Small intestine (tissue), 7 donors: ENCODE measurements at regions not wholly inside any gene's neighbourhood (a gene's known extent, or its start where the extent isn't known, plus 50 kb on each side); places are given as distances from the start of the nearest gene placed in this dataset.

ENCODE experiments used
- DNase-seq, 2 donors: peaks; one replicate each; pipeline versions ENCODE4 v3.0.0 to v3.0.0-alpha.2; 2013
- FAIRE-seq: peaks from 2 replicates; lab custom pipeline; 2012; peaks lifted over from hg19 to GRCh38; lab: Jason Lieb, UNC
- H3K27ac ChIP-seq, 3 donors: one replicate each; pipeline ENCODE4 v1.5.1; 2013; ENCODE audit warnings: low read length in 2 of 3, mild to moderate bottlenecking in 2 of 3, control low read depth in 1 of 3, inconsistent platforms in 1 of 3, low read depth in 1 of 3, moderate library complexity in 1 of 3
- H3K27me3 ChIP-seq, 3 donors: one replicate each; pipeline ENCODE4 v1.6.1; 2013; ENCODE audit warnings: low read length in 3 of 3, inconsistent platforms in 1 of 3; ENCODE audit not compliant: control insufficient read depth in 3 of 3, insufficient read depth in 3 of 3
- H3K36me3 ChIP-seq, 3 donors: one replicate each; pipeline ENCODE4 v1.6.1; 2013; ENCODE audit warnings: low read length in 3 of 3, inconsistent platforms in 1 of 3, low read depth in 1 of 3, mild to moderate bottlenecking in 1 of 3, moderate library complexity in 1 of 3; ENCODE audit not compliant: control insufficient read depth in 3 of 3, insufficient read depth in 2 of 3
- H3K4me1 ChIP-seq, 3 donors: one replicate each; pipeline ENCODE4 v1.6.1; 2013; ENCODE audit warnings: low read length in 2 of 3, inconsistent platforms in 1 of 3, low read depth in 1 of 3, mild to moderate bottlenecking in 1 of 3, moderate library complexity in 1 of 3; ENCODE audit not compliant: control insufficient read depth in 3 of 3, insufficient read depth in 2 of 3
- H3K4me3 ChIP-seq, 3 donors: one replicate each; pipeline ENCODE4 v1.5.1; 2013; ENCODE audit warnings: low read length in 3 of 3, control low read depth in 1 of 3, inconsistent platforms in 1 of 3, low read depth in 1 of 3, mild to moderate bottlenecking in 1 of 3, moderate library complexity in 1 of 3
- H3K9me3 ChIP-seq, 2 donors: one replicate each; pipeline ENCODE4 v1.6.1; 2013; ENCODE audit warnings: low read depth in 1 of 2, low read length in 1 of 2; ENCODE audit not compliant: control insufficient read depth in 2 of 2, insufficient read depth in 1 of 2
- WGBS, 3 donors: extraction: QIAGEN DNeasy Blood & Tissue Kit; methylation state at CpG; one replicate each; pipeline ENCODE4 v1.1.7; 2013; 5-methylcytosine and 5-hydroxymethylcytosine counted together
- donor health status: healthy with polysubstance abuse.
- donor health status: control.
- donor health status: control.
- donor health status: Bipolar disorder and iron deficiency.
- donor health status: healthy.

DNA sequence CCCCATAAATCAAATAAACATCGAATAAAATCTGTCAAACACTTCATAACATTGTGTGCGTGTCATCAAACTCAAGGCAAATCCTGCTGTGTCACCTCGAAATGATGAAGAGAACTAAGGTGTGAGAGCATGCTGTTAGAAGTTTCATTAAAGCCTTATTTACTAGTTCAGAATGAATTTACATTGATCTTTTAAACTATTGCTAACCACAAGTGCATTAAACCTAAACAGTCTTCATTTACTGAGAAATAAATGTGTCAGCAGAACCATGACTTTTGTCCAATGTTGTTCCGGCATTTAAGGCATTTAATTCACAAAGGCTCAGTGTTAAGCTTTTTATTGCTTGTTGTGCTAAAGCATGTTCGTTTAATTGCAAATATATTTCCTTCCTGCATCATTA is 474.4 kb downstream of the SETD4 start:
- FAIRE-seq (no peak), DNase-seq (peak in 1 of 2 donors; percentile 3)
- Histone ChIP-seq H3K9me3 (peaks cover 0 to 3% of the 10 kb centered on the region in 2 donors), H3K36me3 (no peaks in the 10 kb centered on the region), H3K4me3 (no peak overlapping the region), H3K27me3 (peaks cover 0 to 2% (median 0%) of the 10 kb centered on the region in 3 donors), H3K27ac (no peak overlapping the region), H3K4me1 (peaks cover 0 to 3% (median 0%) of the 10 kb centered on the region in 3 donors)
- 12 to 46% (median 32%) methylated on average over 5 of the region's 5 CpGs for WGBS, 3 donors

DNA sequence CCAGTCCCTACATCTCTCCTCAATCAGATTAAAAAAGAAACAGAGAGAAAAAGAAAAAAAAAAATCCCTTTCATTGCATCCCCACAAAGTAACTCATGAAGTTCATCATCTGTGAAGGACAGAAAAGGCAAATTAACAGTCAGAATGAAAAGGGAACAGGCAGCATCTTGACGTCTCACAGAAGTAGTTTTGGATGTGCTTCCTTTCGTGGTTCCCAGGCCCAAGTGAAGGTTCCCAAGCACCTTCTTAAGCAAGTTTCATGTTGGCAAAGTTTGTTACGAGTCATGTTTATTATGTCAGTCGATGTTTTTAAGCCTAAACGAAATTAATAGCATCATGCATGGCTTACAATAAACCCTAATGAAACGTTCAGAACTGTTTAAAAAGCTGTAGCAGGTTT is 475.2 kb downstream of the SETD4 start:
- 54 to 67% (median 63%) methylated on average over 6 of the region's 6 CpGs for WGBS, 3 donors
- peaks cover 0 to 2% (median 0%) of the 10 kb centered on the region in 3 donors for H3K27me3 ChIP-seq
- peaks cover 0 to 3% (median 0%) of the 10 kb centered on the region in 3 donors for H3K4me1 ChIP-seq
- FAIRE-seq: no peak
- DNase-seq: no peak
- peaks cover 0 to 3% of the 10 kb centered on the region in 2 donors for H3K9me3 ChIP-seq
- no peaks in the 10 kb centered on the region for H3K36me3 ChIP-seq
- H3K27ac ChIP-seq: no peak overlapping the region
- H3K4me3 ChIP-seq: no peak overlapping the region

DNA sequence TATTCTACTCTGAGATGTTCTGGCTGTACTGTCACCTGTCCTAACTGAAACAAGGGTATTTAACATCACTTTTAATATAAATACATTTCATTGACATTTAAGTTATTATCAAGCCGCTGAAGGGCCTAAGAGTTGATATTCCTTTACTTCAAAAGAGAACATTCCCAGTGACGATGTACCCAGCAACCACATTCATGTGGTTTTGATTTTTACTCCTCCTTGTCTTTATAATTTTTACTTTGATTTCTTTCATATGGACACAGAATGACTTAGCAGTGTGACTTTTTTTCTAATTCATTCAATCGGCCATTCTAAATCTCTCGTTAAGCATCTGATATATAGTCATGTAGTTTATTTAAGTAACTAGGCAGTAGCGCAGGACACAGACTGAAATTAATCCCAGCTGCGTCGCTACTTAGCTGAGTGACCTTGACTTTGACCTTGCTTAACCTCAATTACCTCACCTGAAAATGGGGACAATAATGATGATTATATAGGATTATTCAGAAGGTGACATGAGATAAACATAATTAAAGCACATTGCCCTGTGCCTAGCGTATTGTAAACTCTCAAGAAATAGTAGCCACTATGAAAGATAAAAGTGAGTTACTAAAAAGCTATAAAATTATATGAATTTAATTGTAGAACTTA is 476.6 kb downstream of the SETD4 start:
- WGBS, 3 donors: 93 to 94% (median 94%) methylated on average over 8 of the region's 8 CpGs
- Histone ChIP-seq H3K4me3 (no peak overlapping the region), H3K4me1 (peaks cover 0 to 3% (median 0%) of the 10 kb centered on the region in 3 donors), H3K9me3 (peaks cover 0 to 3% of the 10 kb centered on the region in 2 donors), H3K27ac (no peak overlapping the region), H3K36me3 (no peaks in the 10 kb centered on the region), H3K27me3 (peaks cover 0 to 2% (median 0%) of the 10 kb centered on the region in 3 donors)
- FAIRE-seq (no peak), DNase-seq (no peak)

DNA sequence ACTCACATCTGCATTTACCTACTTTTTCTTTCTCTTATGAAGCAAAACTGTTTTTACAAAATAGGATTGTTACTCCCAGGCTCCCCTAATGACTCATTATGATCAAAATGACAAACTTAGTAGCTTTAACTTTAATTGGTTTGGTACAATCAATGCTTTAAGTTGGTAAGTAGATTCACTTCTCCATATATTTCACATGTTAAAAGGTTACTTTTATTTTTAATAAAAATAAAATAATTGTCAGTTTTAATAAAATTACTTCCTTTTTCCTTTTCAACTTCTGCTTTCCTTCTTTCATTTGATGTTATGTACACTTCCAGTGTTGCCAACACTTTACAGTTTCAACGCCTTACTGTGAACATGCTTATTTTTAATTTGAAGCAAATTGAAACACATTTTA is 477.6 kb downstream of the SETD4 start:
- Histone ChIP-seq H3K27ac (no peak overlapping the region), H3K4me1 (peaks cover 0 to 3% (median 0%) of the 10 kb centered on the region in 3 donors), H3K4me3 (no peak overlapping the region), H3K27me3 (no peaks in the 10 kb centered on the region), H3K36me3 (no peaks in the 10 kb centered on the region), H3K9me3 (peaks cover 0 to 3% of the 10 kb centered on the region in 2 donors)
- peak; percentile 73 for FAIRE-seq
- 76 to 86% (median 80%) methylated on average over 1 of the region's 1 CpG for WGBS, 3 donors
- DNase-seq: no peak

DNA sequence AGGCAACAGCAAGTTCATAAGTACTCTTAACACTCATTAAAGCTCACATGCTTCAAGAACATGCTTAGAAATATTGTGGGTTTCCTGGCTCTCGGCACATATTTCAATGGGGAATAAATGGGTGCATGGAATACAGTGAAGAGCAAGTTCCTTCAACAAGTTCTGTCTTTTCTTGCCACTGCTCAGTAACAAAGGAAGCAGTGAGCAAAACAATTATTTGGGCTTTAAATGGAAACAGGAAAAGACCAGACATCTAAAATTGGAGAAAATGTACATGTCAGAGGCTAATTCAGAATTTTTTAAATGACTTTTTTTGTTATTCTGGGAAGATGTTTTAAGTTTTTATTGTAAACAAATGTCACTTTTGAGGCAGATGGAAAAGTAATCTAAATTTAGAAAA is 478.7 kb downstream of the SETD4 start:
- DNase-seq (no peak), FAIRE-seq (no peak)
- no peak overlapping the region for H3K4me3 ChIP-seq
- no peaks in the 10 kb centered on the region for H3K9me3 ChIP-seq
- 61 to 91% (median 63%) methylated on average over 1 of the region's 1 CpG for WGBS, 3 donors
- no peak overlapping the region for H3K27ac ChIP-seq
- H3K4me1 ChIP-seq: peaks cover 0 to 3% (median 0%) of the 10 kb centered on the region in 3 donors
- H3K27me3 ChIP-seq: no peaks in the 10 kb centered on the region
- no peaks in the 10 kb centered on the region for H3K36me3 ChIP-seq

DNA sequence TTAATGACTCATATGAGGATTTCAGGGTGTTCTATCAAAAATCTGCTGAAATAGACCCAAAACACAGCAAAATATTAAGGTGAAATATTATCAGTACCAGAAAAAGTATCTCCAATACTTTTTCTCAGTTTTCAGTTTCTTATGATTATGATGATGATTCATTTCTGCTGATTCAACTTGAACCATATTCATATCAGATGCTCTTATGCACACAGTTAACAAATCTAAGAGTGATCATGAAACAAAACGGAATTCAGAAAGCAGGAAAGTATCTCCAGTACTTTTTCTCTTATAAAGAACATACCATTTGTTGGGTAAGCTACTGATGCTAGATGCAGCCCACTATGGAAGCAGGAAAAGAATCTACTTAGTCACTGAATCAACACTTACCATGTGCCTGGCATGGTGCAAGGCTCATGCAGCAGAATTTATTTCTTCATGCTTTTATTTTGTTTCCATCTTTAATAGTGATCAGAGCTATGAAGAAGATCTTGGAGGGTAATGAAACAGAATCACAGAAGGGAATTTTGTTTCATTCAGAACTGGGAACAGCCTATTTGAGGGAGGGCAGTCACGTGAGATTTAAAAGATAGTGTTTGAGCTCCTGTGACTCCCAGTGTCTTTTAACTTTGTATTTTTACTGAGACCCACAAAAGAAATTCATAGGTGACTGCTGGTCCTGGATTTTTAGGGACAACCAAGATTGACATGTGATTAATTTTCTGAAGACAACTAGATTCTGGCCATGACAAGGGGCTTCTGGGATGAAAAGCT is 480.6 kb downstream of the SETD4 start:
- Histone ChIP-seq H3K27ac (no peak overlapping the region), H3K36me3 (no peaks in the 10 kb centered on the region), H3K27me3 (no peaks in the 10 kb centered on the region), H3K9me3 (no peaks in the 10 kb centered on the region), H3K4me3 (no peak overlapping the region), H3K4me1 (no peaks in the 10 kb centered on the region)
- FAIRE-seq (no peak), DNase-seq (no peak)
- 72 to 79% (median 76%) methylated on average over 2 of the region's 2 CpGs for WGBS, 3 donors

DNA sequence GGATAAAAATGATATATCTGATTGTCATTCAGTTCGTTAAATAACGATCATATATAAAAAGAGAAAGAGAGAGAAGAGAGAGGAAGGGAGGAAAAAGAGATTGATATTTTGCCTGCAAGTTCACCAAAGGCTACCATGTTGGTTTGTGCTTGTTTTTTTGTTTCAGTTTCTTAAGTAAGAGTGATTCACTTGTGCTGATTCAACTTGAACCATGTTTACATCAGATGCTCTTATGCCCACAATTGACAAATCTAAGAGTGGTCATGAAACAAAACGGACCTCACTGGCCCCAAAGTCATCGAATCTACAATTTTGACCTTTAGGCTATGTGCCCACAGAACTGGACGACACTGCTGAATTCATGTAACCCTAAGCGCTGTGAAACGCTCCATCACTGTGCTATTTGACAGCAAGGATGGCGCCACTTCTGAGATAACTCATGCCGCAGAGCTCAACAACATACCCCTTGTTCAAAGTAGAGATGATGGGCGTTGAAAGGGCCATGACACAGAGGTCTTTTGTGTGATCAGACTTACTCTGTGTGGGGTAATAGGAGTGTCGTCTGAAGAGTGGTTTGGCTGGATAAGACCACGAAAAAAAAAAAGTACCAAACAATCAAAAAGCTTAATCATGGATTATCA is 481.4 kb downstream of the SETD4 start:
- DNase-seq: no peak
- Histone ChIP-seq H3K36me3 (no peaks in the 10 kb centered on the region), H3K27ac (no peak overlapping the region), H3K4me3 (no peak overlapping the region), H3K4me1 (no peaks in the 10 kb centered on the region), H3K9me3 (no peaks in the 10 kb centered on the region), H3K27me3 (no peaks in the 10 kb centered on the region)
- no peak for FAIRE-seq
- WGBS, 3 donors: 86 to 91% (median 90%) methylated on average over 12 of the region's 12 CpGs

DNA sequence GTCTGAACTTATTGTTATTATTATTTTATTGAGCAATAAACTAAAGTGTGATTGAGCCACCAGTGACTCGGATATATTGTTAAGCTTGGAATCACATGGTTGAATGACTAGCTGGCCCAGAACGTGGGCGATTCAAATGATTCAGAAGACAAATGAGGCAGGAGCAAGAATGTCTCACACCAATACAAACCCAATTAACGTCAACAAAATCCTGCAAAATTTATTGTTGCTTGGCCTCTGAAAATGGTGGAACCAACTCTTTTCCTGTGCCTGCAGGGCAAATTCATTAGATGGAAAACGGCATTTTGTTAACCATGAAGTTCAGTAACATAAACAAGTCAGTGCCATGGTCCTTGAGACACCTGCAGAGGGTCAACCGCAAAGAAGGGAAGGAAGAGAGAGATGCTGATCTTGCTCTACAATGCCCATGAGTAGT is 482.0 kb downstream of the SETD4 start:
- DNase-seq (no peak), FAIRE-seq (no peak)
- H3K27me3 ChIP-seq: no peaks in the 10 kb centered on the region
- H3K9me3 ChIP-seq: no peaks in the 10 kb centered on the region
- WGBS, 3 donors: 84 to 86% (median 85%) methylated on average over 6 of the region's 6 CpGs
- H3K4me1 ChIP-seq: no peaks in the 10 kb centered on the region
- H3K27ac ChIP-seq: no peak overlapping the region
- no peak overlapping the region for H3K4me3 ChIP-seq
- no peaks in the 10 kb centered on the region for H3K36me3 ChIP-seq
